ENCODE measurements at regions not wholly inside any gene's neighbourhood (a gene's known extent, or its start where the extent isn't known, plus 50 kb on each side); places are given as distances from the start of the nearest gene placed in this dataset.

GRCh38 chr13:53311561-53311960, 282.9 kb downstream of the OLFM4 start:
- TF ChIP-seq CTCF (IDR thresholded peaks at IDR 0.05): no peak
- no peak for TF ChIP-seq POLR2A (IDR thresholded peaks at IDR 0.05)
- TF ChIP-seq POLR2AphosphoS5 (IDR thresholded peaks at IDR 0.05; ENCODE audit: insufficient read depth in 1 of 2, low read depth in 1 of 2): no peak
